ENCODE measurements at regions not wholly inside any gene's neighbourhood (a gene's known extent, or its start where the extent isn't known, plus 50 kb on each side); places are given as distances from the start of the nearest gene placed in this dataset.

DNA sequence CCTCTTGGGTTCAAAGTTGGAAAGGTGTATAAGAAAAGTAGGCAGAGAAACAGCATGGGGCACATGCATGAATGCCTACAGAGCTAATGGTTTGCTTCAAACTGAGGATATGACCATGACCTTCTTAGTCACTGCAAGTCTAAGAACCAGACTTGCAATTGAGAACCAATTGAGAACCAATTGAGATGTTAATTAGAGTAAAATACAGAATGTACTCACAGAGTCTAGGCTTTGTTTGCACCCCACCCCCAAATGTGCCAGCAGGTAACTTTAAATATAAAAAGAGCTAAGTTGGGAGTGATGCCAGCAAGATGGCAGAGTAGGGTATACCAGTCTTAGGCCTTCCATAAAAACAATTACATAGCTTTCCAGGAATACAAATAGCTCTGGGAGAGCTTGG is 227.3 kb upstream of the ALG10 start:
- RAD21 ChIA-PET (ENCODE audit: low non-redundant PET in 1 of 2, low total read pairs in 2 of 2, uncharacterized antibody in 2 of 2, unreplicated experiment in 2 of 2), result no interaction called here
- H3K79me2 ChIP-seq (ENCODE audit: insufficient read depth, low read length), result no peaks in the 10 kb centered on the region
- no peaks in the 10 kb centered on the region for H3K9me2 ChIP-seq (ENCODE audit: insufficient read depth)
- H3K9me3 ChIP-seq (ENCODE audit: control insufficient read depth in 1 of 2, insufficient read depth in 1 of 2, low read depth in 1 of 2, low read length in 2 of 2), result peaks cover 4 to 6% of the 10 kb centered on the region in 2 experiments; a peak in 2 of 4 replicates
- no peak overlapping the region for H3K4me2 ChIP-seq (ENCODE audit: low read length)
- H3K27ac ChIP-seq (ENCODE audit: low read depth, low read length), result no peak overlapping the region
- no peak overlapping the region for H3K9ac ChIP-seq (ENCODE audit: low read length)
- H3K4me1 ChIP-seq (ENCODE audit: control insufficient read depth in 1 of 2, insufficient read depth in 2 of 2, low read length in 2 of 2), result no peaks in the 10 kb centered on the region
- CTCF ChIA-PET, result no interaction called here
- no peaks in the 10 kb centered on the region for H3K36me3 ChIP-seq (ENCODE audit: control insufficient read depth in 1 of 2, insufficient read depth in 2 of 2, low read length in 2 of 2)
- H3K4me3 ChIP-seq (replicated peaks in 1 of 2; ENCODE audit: low read depth in 1 of 2, low read length in 2 of 2), result no peak overlapping the region
- intact Hi-C loops (cut with micrococcal nuclease), result no loop called here
- no peaks in the 10 kb centered on the region for H3K27me3 ChIP-seq (ENCODE audit: insufficient read depth, low read length)
- ATAC-seq, result no peak
- H4K20me1 ChIP-seq (ENCODE audit: insufficient read depth), result no peaks in the 10 kb centered on the region
- no peak overlapping the region for H2AFZ ChIP-seq (ENCODE audit: low read depth, low read length, poor library complexity, severe bottlenecking)
- TF ChIP-seq JUND (IDR thresholded peaks at IDR 0.05) (no peak), FOSL1 (IDR thresholded peaks at IDR 0.05; ENCODE audit: low read depth) (no peak)
- POLR2A ChIA-PET, result no interaction called here
- BruUV-seq (replicated peaks), result no TSS peak
- no peak for DNase-seq (ENCODE audit: low read depth, low spot score)

- RAD21 ChIA-PET (ENCODE audit: low non-redundant PET in 1 of 2, low total read pairs in 2 of 2, uncharacterized antibody in 2 of 2, unreplicated experiment in 2 of 2), result no interaction called here
- intact Hi-C loops (cut with micrococcal nuclease), result no loop called here
- Histone ChIP-seq H3K4me2 (ENCODE audit: low read length) (no peak overlapping the region), H3K36me3 (ENCODE audit: control insufficient read depth in 1 of 2, insufficient read depth in 2 of 2, low read length in 2 of 2) (no peaks in the 10 kb centered on the region), H3K79me2 (ENCODE audit: insufficient read depth, low read length) (no peaks in the 10 kb centered on the region), H3K4me1 (ENCODE audit: control insufficient read depth in 1 of 2, insufficient read depth in 2 of 2, low read length in 2 of 2) (no peaks in the 10 kb centered on the region), H3K9ac (ENCODE audit: low read length) (no peak overlapping the region), H2AFZ (ENCODE audit: low read depth, low read length, poor library complexity, severe bottlenecking) (no peak overlapping the region), H3K9me2 (ENCODE audit: insufficient read depth) (no peaks in the 10 kb centered on the region), H4K20me1 (ENCODE audit: insufficient read depth) (no peaks in the 10 kb centered on the region), H3K27ac (ENCODE audit: low read depth, low read length) (no peak overlapping the region), H3K27me3 (ENCODE audit: insufficient read depth, low read length) (no peaks in the 10 kb centered on the region), H3K4me3 (replicated peaks in 1 of 2; ENCODE audit: low read depth in 1 of 2, low read length in 2 of 2) (no peak overlapping the region), H3K9me3 (ENCODE audit: control insufficient read depth in 1 of 2, insufficient read depth in 1 of 2, low read depth in 1 of 2, low read length in 2 of 2) (peaks cover 4 to 6% of the 10 kb centered on the region in 2 experiments; a peak in 2 of 4 replicates)
- DNase-seq (ENCODE audit: low read depth, low spot score) (no peak), ATAC-seq (no peak)
- TF ChIP-seq, protein P1, sequence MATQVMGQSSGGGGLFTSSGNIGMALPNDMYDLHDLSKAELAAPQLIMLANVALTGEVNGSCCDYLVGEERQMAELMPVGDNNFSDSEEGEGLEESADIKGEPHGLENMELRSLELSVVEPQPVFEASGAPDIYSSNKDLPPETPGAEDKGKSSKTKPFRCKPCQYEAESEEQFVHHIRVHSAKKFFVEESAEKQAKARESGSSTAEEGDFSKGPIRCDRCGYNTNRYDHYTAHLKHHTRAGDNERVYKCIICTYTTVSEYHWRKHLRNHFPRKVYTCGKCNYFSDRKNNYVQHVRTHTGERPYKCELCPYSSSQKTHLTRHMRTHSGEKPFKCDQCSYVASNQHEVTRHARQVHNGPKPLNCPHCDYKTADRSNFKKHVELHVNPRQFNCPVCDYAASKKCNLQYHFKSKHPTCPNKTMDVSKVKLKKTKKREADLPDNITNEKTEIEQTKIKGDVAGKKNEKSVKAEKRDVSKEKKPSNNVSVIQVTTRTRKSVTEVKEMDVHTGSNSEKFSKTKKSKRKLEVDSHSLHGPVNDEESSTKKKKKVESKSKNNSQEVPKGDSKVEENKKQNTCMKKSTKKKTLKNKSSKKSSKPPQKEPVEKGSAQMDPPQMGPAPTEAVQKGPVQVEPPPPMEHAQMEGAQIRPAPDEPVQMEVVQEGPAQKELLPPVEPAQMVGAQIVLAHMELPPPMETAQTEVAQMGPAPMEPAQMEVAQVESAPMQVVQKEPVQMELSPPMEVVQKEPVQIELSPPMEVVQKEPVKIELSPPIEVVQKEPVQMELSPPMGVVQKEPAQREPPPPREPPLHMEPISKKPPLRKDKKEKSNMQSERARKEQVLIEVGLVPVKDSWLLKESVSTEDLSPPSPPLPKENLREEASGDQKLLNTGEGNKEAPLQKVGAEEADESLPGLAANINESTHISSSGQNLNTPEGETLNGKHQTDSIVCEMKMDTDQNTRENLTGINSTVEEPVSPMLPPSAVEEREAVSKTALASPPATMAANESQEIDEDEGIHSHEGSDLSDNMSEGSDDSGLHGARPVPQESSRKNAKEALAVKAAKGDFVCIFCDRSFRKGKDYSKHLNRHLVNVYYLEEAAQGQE (IDR thresholded peaks at IDR 0.05; ENCODE audit: low read depth), result no peak
- TF ChIP-seq ZFX (IDR thresholded peaks at IDR 0.05), result no peak
- no peak for TF ChIP-seq FOSL1 (IDR thresholded peaks at IDR 0.05; ENCODE audit: low read depth)
- TF ChIP-seq SRF (IDR thresholded peaks at IDR 0.05; ENCODE audit: low read depth), result no peak
- TF ChIP-seq, protein P2, sequence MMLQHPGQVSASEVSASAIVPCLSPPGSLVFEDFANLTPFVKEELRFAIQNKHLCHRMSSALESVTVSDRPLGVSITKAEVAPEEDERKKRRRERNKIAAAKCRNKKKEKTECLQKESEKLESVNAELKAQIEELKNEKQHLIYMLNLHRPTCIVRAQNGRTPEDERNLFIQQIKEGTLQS (IDR thresholded peaks at IDR 0.05), result no peak
- TF ChIP-seq JUND (IDR thresholded peaks at IDR 0.05), result no peak
- TF ChIP-seq YY1 (IDR thresholded peaks at IDR 0.05; ENCODE audit: extremely low read depth, insufficient replicate concordance, low read depth, low read length), result no peak
- TF ChIP-seq, protein P3, sequence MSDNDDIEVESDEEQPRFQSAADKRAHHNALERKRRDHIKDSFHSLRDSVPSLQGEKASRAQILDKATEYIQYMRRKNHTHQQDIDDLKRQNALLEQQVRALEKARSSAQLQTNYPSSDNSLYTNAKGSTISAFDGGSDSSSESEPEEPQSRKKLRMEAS (IDR thresholded peaks at IDR 0.05), result no peak
- TF ChIP-seq SP1 (IDR thresholded peaks at IDR 0.05; ENCODE audit: low read depth), result no peak
- TF ChIP-seq ELF1 (IDR thresholded peaks at IDR 0.05; ENCODE audit: borderline replicate concordance, low read depth), result no peak
- TF ChIP-seq RAD21 (IDR thresholded peaks at IDR 0.05; ENCODE audit: low read depth), result no peak
- POLR2A ChIA-PET, result no interaction called here
- no TSS peak for BruUV-seq (replicated peaks)
- CTCF ChIA-PET, result no interaction called here
Measured at GRCh38 chr12:33795536-33795935, 226.8 kb upstream of the ALG10 start.

Data from HCT116 (cell line).